ENCODE measurements at regions not wholly inside any gene's neighbourhood (a gene's known extent, or its start where the extent isn't known, plus 50 kb on each side); places are given as distances from the start of the nearest gene placed in this dataset.

DNA sequence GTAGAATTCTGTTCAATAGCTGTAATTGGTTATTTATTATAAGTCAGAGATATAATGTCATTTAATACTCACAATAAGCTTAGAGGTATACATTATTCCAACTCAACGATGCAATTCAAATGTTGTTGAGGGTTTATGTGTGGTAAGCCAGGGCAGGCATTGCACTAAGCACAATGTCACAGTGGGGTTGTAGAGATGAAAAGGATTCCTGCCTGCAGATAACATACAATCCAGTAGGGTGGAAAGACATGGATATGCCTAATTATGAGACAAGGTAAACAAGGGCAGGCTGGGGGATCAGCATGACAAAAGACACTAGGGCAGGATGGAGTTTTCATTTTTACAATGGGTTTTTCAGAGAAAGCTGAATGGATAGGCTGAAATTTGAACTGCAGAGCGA, 98.7 kb upstream of the PALM2AKAP2 start:
- H3K27me3 Mint-ChIP-seq: peaks cover 24% of the 10 kb centered on the region
- H3K27ac Mint-ChIP-seq: no peak overlapping the region

GRCh38 chr9:109682227-109682626, 97.8 kb upstream of the PALM2AKAP2 start:
- Mint-ChIP-seq H3K27ac (no peak overlapping the region), H3K4me1 (ENCODE audit: low read depth) (no peaks in the 10 kb centered on the region), H3K9me3 (peaks cover 5% of the 10 kb centered on the region), H3K36me3 (ENCODE audit: low read depth) (no peaks in the 10 kb centered on the region), H3K4me3 (no peak overlapping the region), H3K27me3 (peaks cover 17% of the 10 kb centered on the region)

More for the DNA sequence above, 98.7 kb upstream of the PALM2AKAP2 start:
- H3K36me3 Mint-ChIP-seq (ENCODE audit: low read depth): no peaks in the 10 kb centered on the region
- peaks cover 8% of the 10 kb centered on the region for H3K9me3 Mint-ChIP-seq
- H3K4me1 Mint-ChIP-seq (ENCODE audit: low read depth): no peaks in the 10 kb centered on the region
- H3K4me3 Mint-ChIP-seq: no peak overlapping the region

DNA sequence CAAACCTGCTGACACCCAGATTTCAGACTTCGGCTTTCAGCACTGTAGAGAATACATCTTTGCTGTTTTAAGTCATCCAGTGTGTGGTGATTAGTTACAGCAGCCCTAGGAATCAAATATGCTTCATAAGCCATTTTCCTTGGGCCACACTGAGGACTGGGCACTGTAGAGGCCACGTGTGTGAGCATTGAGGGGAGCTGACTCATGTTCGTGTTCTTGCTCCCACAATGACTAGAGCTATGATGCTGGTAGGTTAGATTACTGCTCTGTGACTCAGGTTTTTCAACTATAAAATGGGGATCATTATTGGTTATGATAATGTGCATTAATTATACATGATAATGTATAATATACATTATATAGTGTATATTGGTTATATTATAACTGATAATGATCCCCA, 96.5 kb upstream of the PALM2AKAP2 start:
- H3K9me3 Mint-ChIP-seq: peaks cover 8% of the 10 kb centered on the region
- peaks cover 13% of the 10 kb centered on the region for H3K27me3 Mint-ChIP-seq
- no peaks in the 10 kb centered on the region for H3K36me3 Mint-ChIP-seq (ENCODE audit: low read depth)
- H3K27ac Mint-ChIP-seq: no peak overlapping the region
- H3K4me3 Mint-ChIP-seq: no peak overlapping the region
- no peaks in the 10 kb centered on the region for H3K4me1 Mint-ChIP-seq (ENCODE audit: low read depth)

DNA sequence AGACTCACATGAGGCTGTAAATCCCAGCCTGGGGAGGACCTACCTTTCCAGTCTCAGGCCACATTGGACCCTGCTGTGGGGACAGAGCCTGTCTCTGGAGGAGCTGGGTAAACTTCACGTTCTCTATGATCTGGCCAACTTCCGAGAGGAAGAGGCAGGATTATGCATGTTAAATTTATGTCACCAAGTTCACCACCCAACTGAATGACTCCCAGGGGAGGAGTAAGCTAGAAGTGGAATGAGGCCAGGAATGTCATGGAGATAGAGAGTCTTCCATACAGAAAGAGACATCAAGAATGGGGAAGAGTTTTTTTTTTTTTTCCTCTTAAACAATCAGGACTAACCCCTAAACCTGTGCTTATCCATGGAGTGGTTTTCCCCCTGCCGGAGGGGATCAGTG, 90.3 kb upstream of the PALM2AKAP2 start:
- H3K4me1 Mint-ChIP-seq (ENCODE audit: low read depth): no peaks in the 10 kb centered on the region
- peaks cover 8% of the 10 kb centered on the region for H3K9me3 Mint-ChIP-seq
- H3K27ac Mint-ChIP-seq: no peak overlapping the region
- no peak overlapping the region for H3K4me3 Mint-ChIP-seq
- H3K27me3 Mint-ChIP-seq: peaks cover 5% of the 10 kb centered on the region
- no peaks in the 10 kb centered on the region for H3K36me3 Mint-ChIP-seq (ENCODE audit: low read depth)

- Mint-ChIP-seq H3K9me3 (peaks cover 3% of the 10 kb centered on the region), H3K4me3 (no peak overlapping the region), H3K36me3 (ENCODE audit: low read depth) (no peaks in the 10 kb centered on the region), H3K27ac (no peak overlapping the region), H3K4me1 (ENCODE audit: low read depth) (no peaks in the 10 kb centered on the region), H3K27me3 (peaks cover 3% of the 10 kb centered on the region)
Observed at GRCh38 chr9:109699019-109699418, 81.0 kb upstream of the PALM2AKAP2 start.

GRCh38 chr9:109704546-109704945, 75.5 kb upstream of the PALM2AKAP2 start:
- H3K36me3 Mint-ChIP-seq (ENCODE audit: low read depth): no peaks in the 10 kb centered on the region
- H3K27ac Mint-ChIP-seq: no peak overlapping the region
- no peaks in the 10 kb centered on the region for H3K27me3 Mint-ChIP-seq
- H3K4me3 Mint-ChIP-seq: no peak overlapping the region
- peaks cover 3% of the 10 kb centered on the region for H3K9me3 Mint-ChIP-seq
- no peaks in the 10 kb centered on the region for H3K4me1 Mint-ChIP-seq (ENCODE audit: low read depth)

- H3K4me3 Mint-ChIP-seq: no peak overlapping the region
- no peak overlapping the region for H3K27ac Mint-ChIP-seq
- H3K27me3 Mint-ChIP-seq: no peaks in the 10 kb centered on the region
- H3K36me3 Mint-ChIP-seq (ENCODE audit: low read depth): no peaks in the 10 kb centered on the region
- H3K9me3 Mint-ChIP-seq: no peaks in the 10 kb centered on the region
- no peaks in the 10 kb centered on the region for H3K4me1 Mint-ChIP-seq (ENCODE audit: low read depth)
Observed at GRCh38 chr9:109705515-109705914, 74.5 kb upstream of the PALM2AKAP2 start.

GRCh38 chr9:109707355-109707754, 72.6 kb upstream of the PALM2AKAP2 start:
- Mint-ChIP-seq H3K9me3 (no peaks in the 10 kb centered on the region), H3K4me3 (no peak overlapping the region), H3K27me3 (no peaks in the 10 kb centered on the region), H3K4me1 (ENCODE audit: low read depth) (no peaks in the 10 kb centered on the region), H3K36me3 (ENCODE audit: low read depth) (no peaks in the 10 kb centered on the region), H3K27ac (no peak overlapping the region)

DNA sequence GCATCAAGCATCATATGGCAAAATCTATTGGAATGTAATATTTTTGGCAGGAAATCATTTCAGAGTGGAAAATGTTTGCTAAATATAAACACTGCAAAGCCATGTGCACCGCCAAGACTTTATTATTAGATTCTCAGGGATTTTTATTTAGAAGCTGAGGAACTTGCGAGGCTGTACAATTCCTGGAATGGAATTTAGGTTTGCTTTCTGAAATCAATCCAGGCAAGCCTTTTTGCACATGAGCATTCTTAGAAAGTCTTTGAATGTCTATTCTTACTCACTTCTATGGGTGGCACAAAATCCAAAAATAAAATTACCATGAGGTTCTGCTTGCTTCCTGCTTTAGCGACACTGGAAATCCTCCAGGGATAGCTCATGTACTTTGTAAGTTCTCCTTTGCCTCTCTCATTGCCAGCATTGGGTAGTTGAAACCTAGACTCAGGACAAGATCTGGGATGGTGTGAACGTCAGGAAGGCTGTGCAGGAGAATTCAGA, 71.5 kb upstream of the PALM2AKAP2 start:
- H3K27me3 Mint-ChIP-seq: no peaks in the 10 kb centered on the region
- H3K9me3 Mint-ChIP-seq: no peaks in the 10 kb centered on the region
- no peak overlapping the region for H3K27ac Mint-ChIP-seq

GRCh38 chr9:109709866-109710265, 70.1 kb upstream of the PALM2AKAP2 start:
- Mint-ChIP-seq H3K9me3 (no peaks in the 10 kb centered on the region), H3K36me3 (ENCODE audit: low read depth) (no peaks in the 10 kb centered on the region), H3K4me3 (no peak overlapping the region), H3K27me3 (no peaks in the 10 kb centered on the region), H3K27ac (no peak overlapping the region), H3K4me1 (ENCODE audit: low read depth) (no peaks in the 10 kb centered on the region)

More for the DNA sequence above, 71.5 kb upstream of the PALM2AKAP2 start:
- H3K36me3 Mint-ChIP-seq (ENCODE audit: low read depth): no peaks in the 10 kb centered on the region
- H3K4me3 Mint-ChIP-seq: no peak overlapping the region
- no peaks in the 10 kb centered on the region for H3K4me1 Mint-ChIP-seq (ENCODE audit: low read depth)

GRCh38 chr9:109710830-109711229, 69.2 kb upstream of the PALM2AKAP2 start:
- H3K27ac Mint-ChIP-seq: no peak overlapping the region
- no peak overlapping the region for H3K4me3 Mint-ChIP-seq
- H3K36me3 Mint-ChIP-seq (ENCODE audit: low read depth): no peaks in the 10 kb centered on the region
- H3K27me3 Mint-ChIP-seq: no peaks in the 10 kb centered on the region
- no peaks in the 10 kb centered on the region for H3K9me3 Mint-ChIP-seq
- no peaks in the 10 kb centered on the region for H3K4me1 Mint-ChIP-seq (ENCODE audit: low read depth)

DNA sequence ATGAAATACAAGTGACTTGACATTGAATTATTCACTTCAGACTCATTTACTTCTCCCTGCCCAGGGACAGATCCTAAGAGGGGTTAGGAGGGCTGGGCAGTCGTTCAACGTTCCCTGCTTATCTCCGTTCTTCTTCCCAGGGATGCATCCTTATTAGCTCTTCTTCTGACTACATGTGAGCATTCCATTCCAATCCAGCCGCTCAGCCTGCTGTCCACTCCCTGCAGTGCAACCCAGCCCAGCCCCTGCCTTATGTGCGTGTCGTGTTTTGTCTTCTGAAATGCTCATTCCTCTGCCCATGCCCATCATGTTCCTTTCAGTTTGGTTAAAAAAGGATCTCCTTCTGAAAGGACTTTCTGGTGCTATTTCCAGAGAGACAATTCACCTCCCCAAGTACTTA, 64.7 kb upstream of the PALM2AKAP2 start:
- Mint-ChIP-seq H3K36me3 (ENCODE audit: low read depth) (no peaks in the 10 kb centered on the region), H3K9me3 (no peaks in the 10 kb centered on the region), H3K4me3 (no peak overlapping the region), H3K4me1 (ENCODE audit: low read depth) (no peaks in the 10 kb centered on the region), H3K27me3 (no peaks in the 10 kb centered on the region), H3K27ac (no peak overlapping the region)

- H3K27ac Mint-ChIP-seq: no peak overlapping the region
- no peaks in the 10 kb centered on the region for H3K27me3 Mint-ChIP-seq
- no peaks in the 10 kb centered on the region for H3K9me3 Mint-ChIP-seq
- H3K4me1 Mint-ChIP-seq (ENCODE audit: low read depth): no peaks in the 10 kb centered on the region
- H3K4me3 Mint-ChIP-seq: no peak overlapping the region
- no peaks in the 10 kb centered on the region for H3K36me3 Mint-ChIP-seq (ENCODE audit: low read depth)
Observed at GRCh38 chr9:109716631-109717030, 63.4 kb upstream of the PALM2AKAP2 start.

- no peak overlapping the region for H3K4me3 Mint-ChIP-seq
- no peak overlapping the region for H3K27ac Mint-ChIP-seq
Observed at GRCh38 chr9:109717342-109717741, 62.7 kb upstream of the PALM2AKAP2 start.

DNA sequence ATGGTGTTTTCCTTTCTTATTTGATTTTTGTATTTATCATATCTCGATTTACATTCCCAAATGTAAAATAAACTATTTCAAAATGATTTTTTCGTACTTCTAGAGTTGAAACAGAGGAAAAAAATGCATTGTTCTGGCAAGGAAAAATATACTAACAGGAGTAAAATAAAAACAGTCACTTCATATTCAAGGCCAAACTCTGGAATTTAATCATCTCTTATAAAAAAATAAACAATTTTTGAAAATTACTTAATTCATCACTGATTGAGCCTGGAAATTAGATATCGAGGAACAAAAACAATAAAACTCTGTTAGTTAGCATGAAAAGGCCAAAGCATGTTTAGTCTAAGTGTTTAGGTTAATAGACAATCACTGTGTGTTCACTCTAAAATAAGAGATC, 61.1 kb upstream of the PALM2AKAP2 start:
- Mint-ChIP-seq H3K4me3 (no peak overlapping the region), H3K9me3 (peaks cover 5% of the 10 kb centered on the region), H3K27ac (no peak overlapping the region), H3K27me3 (no peaks in the 10 kb centered on the region), H3K36me3 (ENCODE audit: low read depth) (no peaks in the 10 kb centered on the region), H3K4me1 (ENCODE audit: low read depth) (no peaks in the 10 kb centered on the region)

More at GRCh38 chr9:109717342-109717741, 62.7 kb upstream of the PALM2AKAP2 start:
- Mint-ChIP-seq H3K36me3 (ENCODE audit: low read depth) (no peaks in the 10 kb centered on the region), H3K9me3 (no peaks in the 10 kb centered on the region), H3K4me1 (ENCODE audit: low read depth) (no peaks in the 10 kb centered on the region), H3K27me3 (no peaks in the 10 kb centered on the region)

GRCh38 chr9:109721001-109721400, 59.0 kb upstream of the PALM2AKAP2 start:
- no peak overlapping the region for H3K27ac Mint-ChIP-seq
- H3K9me3 Mint-ChIP-seq: peaks cover 5% of the 10 kb centered on the region
- no peak overlapping the region for H3K4me3 Mint-ChIP-seq
- H3K36me3 Mint-ChIP-seq (ENCODE audit: low read depth): no peaks in the 10 kb centered on the region
- no peaks in the 10 kb centered on the region for H3K27me3 Mint-ChIP-seq
- no peaks in the 10 kb centered on the region for H3K4me1 Mint-ChIP-seq (ENCODE audit: low read depth)
